ENCODE measurements at regions not wholly inside any gene's neighbourhood (a gene's known extent, or its start where the extent isn't known, plus 50 kb on each side); places are given as distances from the start of the nearest gene placed in this dataset.

GRCh38 chr13:106373304-106373988, 162.0 kb downstream of the EFNB2 start:
- no peak for TF ChIP-seq POLR2A (IDR thresholded peaks at IDR 0.05; ENCODE audit: low read depth, low read length)
- no peak for TF ChIP-seq TAF1 (IDR thresholded peaks at IDR 0.05; ENCODE audit: low read depth, low read length)
- TF ChIP-seq SPI1 (IDR thresholded peaks at IDR 0.05; ENCODE audit: low read depth, low read length): no peak
- TF ChIP-seq POLR2AphosphoS5 (IDR thresholded peaks at IDR 0.05; ENCODE audit: low read depth, low read length): no peak
- TF ChIP-seq POU2F2 (IDR thresholded peaks at IDR 0.05; ENCODE audit: low read depth, low read length): no peak
- TF ChIP-seq PAX5 (IDR thresholded peaks at IDR 0.05; ENCODE audit: insufficient read depth, low read length, severe bottlenecking): no peak

All from GM12891 (cell line).